GM12864 (cell line): ENCODE measurements at regions not wholly inside any gene's neighbourhood (a gene's known extent, or its start where the extent isn't known, plus 50 kb on each side); places are given as distances from the start of the nearest gene placed in this dataset.
"Not testable (repeated sequence)": the region's sequence is repeated elsewhere in the genome, so short reads cannot be mapped to it uniquely, and the experiment has no call there.

ENCODE experiments used
- DNase-seq: peaks from one replicate; pipeline ENCODE4 v3.0.0-alpha.2; 2011; ENCODE audit warnings: low read depth
- H3K4me3 ChIP-seq: 2 replicates; pipeline ENCODE4 v1.5.1; 2011; ENCODE audit warnings: mild to moderate bottlenecking, low read depth, low read length, control low read depth
- TF ChIP-seq, protein P1 (sequence below): IDR thresholded peaks from 2 replicates; pipeline ENCODE4 v1.5.1; 2011; ENCODE audit warnings: low read depth, mild to moderate bottlenecking, moderate library complexity, low read length, control low read depth, inconsistent platforms; ENCODE audit errors: missing control alignments

DNA sequence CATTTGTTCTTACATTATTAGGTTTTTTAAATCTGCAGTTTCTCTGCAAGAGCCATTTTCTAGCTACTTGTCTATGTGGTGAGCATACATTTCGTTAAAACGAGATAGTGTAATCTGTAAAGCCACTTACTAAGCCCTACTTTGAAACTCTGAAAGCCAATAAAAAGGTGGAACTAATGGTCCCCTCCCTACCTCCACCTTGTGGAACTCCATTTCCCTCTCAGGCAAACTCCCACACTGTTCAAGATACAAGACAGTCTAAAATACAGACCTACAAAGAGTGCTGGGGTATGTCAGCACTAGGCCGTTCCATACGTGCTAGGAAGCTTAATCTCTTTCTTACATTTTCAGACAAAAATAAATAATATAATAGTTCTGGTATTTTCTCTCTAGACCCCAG lies 74.1 kb downstream of the DUSP6 start:
- no peak for DNase-seq
- no peak overlapping the region for H3K4me3 ChIP-seq
- TF ChIP-seq, protein P1, sequence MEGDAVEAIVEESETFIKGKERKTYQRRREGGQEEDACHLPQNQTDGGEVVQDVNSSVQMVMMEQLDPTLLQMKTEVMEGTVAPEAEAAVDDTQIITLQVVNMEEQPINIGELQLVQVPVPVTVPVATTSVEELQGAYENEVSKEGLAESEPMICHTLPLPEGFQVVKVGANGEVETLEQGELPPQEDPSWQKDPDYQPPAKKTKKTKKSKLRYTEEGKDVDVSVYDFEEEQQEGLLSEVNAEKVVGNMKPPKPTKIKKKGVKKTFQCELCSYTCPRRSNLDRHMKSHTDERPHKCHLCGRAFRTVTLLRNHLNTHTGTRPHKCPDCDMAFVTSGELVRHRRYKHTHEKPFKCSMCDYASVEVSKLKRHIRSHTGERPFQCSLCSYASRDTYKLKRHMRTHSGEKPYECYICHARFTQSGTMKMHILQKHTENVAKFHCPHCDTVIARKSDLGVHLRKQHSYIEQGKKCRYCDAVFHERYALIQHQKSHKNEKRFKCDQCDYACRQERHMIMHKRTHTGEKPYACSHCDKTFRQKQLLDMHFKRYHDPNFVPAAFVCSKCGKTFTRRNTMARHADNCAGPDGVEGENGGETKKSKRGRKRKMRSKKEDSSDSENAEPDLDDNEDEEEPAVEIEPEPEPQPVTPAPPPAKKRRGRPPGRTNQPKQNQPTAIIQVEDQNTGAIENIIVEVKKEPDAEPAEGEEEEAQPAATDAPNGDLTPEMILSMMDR, result no peak

DNA sequence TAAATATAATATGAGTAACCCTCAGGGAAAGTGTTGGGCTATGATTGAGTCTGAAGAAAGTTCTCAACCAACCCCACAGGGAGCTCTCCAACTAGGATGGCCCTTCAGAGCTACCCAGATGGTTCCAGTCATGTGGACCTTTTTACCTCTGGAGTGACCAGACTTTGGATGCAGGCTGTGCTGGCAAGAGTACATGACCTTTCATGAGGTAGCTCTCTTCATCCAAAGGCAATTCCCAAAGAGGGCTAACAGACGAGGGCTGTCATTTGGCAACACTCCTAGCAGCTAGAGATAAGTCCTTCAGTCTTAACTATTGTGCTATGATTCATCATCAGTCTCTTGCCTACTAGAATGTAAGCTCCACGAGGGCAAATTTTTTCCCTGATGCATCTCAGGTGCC lies 75.4 kb downstream of the DUSP6 start:
- no peak for DNase-seq
- H3K4me3 ChIP-seq, result no peak overlapping the region
- TF ChIP-seq, protein P1, result no peak

DNA sequence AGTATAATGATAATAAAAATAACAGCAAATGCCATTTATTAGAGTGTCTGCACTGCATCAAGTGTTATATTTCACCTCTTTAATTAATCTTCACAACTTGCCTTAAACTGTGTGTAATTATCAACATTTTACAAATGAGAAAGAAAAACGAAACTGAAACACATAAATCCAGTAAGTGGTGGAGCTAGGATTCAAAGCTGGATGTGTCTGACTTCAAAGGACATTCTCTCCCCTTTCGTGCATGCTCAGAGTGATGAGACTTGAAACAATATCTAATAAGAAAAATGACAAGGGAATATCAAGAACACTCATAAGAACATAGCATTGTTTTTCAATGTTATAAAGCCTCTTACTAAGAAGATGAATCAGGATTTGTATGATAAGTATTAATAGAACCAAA lies 78.8 kb downstream of the DUSP6 start:
- TF ChIP-seq, protein P1, result no peak
- no peak overlapping the region for H3K4me3 ChIP-seq
- no peak for DNase-seq

DNA sequence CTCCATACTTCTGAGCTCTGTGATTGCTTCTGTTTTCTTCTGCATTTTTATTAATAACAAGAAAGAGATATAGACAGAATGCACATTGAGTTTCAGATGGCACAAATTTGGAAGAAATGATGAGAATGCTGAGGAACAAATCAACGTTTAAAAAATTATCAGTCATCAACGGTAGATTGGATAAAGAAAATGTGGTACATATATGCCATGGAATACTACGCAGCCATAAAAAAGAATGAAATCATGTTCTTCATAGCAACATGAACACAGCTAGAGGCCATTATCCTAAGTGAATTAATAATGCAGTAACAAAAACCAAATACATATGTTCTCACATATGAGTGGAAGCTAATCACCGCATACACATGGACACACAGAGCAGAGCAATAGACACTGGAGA lies 81.8 kb downstream of the DUSP6 start:
- no peak overlapping the region for H3K4me3 ChIP-seq
- TF ChIP-seq, protein P1, result no peak
- DNase-seq, result no peak

DNA sequence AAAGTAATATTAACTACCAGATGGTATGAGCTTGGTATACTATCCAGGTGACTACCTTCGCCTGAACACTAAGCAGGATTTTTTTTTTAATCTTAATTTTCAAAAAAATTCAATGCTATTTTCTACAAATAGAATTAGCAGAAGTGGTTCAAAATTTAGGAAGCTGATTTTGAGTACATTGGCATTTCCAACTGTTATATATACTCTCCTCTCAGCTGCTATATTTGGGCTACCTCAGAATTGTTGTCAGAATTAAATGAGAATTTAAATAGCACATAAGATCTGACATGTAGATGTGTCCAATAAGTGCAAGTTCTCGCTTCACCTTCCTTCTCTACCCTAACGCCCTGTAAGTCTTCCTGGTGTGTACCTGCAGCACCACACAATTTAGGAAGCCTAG lies 83.1 kb downstream of the DUSP6 start:
- no peak for DNase-seq
- TF ChIP-seq, protein P1, result no peak
- H3K4me3 ChIP-seq, result no peak overlapping the region

DNA sequence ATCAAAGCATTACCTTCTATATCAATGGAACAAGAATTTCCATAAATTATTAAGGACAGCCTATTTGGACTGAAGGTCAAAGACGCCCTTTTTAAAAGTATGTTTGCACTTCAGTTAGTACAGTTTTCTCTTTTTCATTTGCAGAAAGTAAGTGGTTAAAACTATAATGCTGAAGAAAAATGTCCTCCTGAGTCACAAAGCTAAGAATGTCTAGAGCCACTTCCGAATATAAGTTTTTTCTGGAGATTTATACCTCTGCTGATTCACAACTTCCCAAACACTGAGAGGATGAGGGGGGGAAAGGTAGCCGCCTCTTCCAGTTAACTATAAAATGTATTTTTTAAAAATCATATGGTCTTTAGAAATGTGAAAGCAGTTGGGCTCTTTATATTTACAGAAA lies 84.9 kb downstream of the DUSP6 start:
- H3K4me3 ChIP-seq, result no peak overlapping the region
- TF ChIP-seq, protein P1, result no peak
- no peak for DNase-seq

DNA sequence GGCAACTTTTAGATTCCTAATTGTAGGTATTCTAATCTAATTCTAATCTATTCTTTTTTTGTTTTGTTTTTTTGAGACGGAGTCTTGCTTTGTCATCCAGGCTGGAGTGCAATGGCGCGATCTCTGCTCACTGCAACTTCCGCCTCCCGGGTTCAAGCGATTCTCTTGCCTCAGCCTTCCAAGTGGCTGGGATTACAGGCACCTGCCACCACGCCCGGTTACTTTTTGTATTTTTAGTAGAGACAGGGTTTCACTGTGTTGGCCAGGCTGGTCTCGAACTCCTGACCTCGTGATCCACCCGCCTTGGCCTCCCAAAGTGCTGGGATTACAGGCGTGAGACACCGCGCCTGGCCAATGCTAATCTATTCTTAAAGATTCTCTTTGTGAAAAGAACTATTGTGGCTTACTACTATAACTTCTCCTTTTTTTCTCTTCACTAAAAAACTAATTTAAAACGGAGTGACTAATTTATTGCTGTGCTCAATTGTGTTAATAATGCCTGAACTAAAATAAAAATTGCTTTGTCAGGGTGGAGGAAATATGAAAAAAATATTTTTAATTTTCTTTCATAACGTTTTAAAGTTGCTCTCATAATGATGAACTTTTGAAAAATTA lies 85.6 kb downstream of the DUSP6 start:
- DNase-seq, H3K4me3 ChIP-seq: not testable (repeated sequence)
